B cell (primary cell): ENCODE measurements at regions not wholly inside any gene's neighbourhood (a gene's known extent, or its start where the extent isn't known, plus 50 kb on each side); places are given as distances from the start of the nearest gene placed in this dataset.
"Not testable (repeated sequence)": the region's sequence is repeated elsewhere in the genome, so short reads cannot be mapped to it uniquely, and the experiment has no call there.

ENCODE experiments used
- ATAC-seq: fragments of 200-7000 bp; cut with Tn5 transposase; one replicate; pipeline ENCODE4 v1.10.0; 2021; ENCODE audit warnings: low read depth, mild to moderate bottlenecking, moderate number of reproducible peaks, moderate library complexity
- CTCF ChIA-PET: fragments of 350-600 bp; sonication (Branson Sonifier 250); formaldehyde crosslinking; loops from one replicate; lab custom pipeline; 2021; ENCODE audit warnings: antibody characterized with exemption, inconsistent platforms; lab: Charles Lee
- POLR2A ChIA-PET: fragments of 350-600 bp; sonication (Branson Sonifier 250); formaldehyde crosslinking; loops from one replicate; lab custom pipeline; 2021; ENCODE audit warnings: antibody characterized with exemption; lab: Charles Lee
- DNase-seq: peaks from one replicate; pipeline ENCODE4 v3.0.0; 2013
- H2AFZ ChIP-seq: 2 replicates; pipeline ENCODE4 v1.6.1; 2012; ENCODE audit warnings: mild to moderate bottlenecking, low read depth, low read length; ENCODE audit not compliant: insufficient read depth, poor library complexity, severe bottlenecking
- H3K27ac ChIP-seq, 2 donors: 1 replicate in 1 of 2; 2 replicates in 1 of 2; pipeline ENCODE4 v1.5.1; 2012 to 2013; ENCODE audit warnings: low read length in 2 of 2, mild to moderate bottlenecking in 2 of 2, moderate library complexity in 1 of 2
- H3K27me3 ChIP-seq, 4 experiments: fragments of 200-600 bp in 1 of 4; sonication (generic) in 1 of 4; replicated peaks in 1 of 4; 1 replicate in 2 of 4; 2 replicates in 2 of 4; pipeline versions ENCODE4 v1.6.1 to v1.7.0; 2013 to 2016; ENCODE audit warnings: low read length in 3 of 4, mild to moderate bottlenecking in 2 of 4, mixed read lengths in 1 of 4, moderate library complexity in 1 of 4; ENCODE audit not compliant: insufficient read depth in 4 of 4, control insufficient read depth in 3 of 4; ENCODE audit errors: control extremely low read depth in 1 of 4
- H3K36me3 ChIP-seq, 2 experiments: replicated peaks in 1 of 2; 1 replicate in 1 of 2; 2 replicates in 1 of 2; pipeline versions ENCODE4 v1.6.1 to v1.7.1; 2013; ENCODE audit warnings: low read length in 1 of 2; ENCODE audit not compliant: insufficient read depth in 2 of 2, control insufficient read depth in 1 of 2; ENCODE audit errors: control extremely low read depth in 1 of 2, extremely low read depth in 1 of 2
- H3K4me1 ChIP-seq, 2 donors: fragments of 200-600 bp in 1 of 2; sonication (generic) in 1 of 2; 1 replicate in 1 of 2; 2 replicates in 1 of 2; pipeline versions ENCODE4 v1.5.1 to v1.6.1; 2013 to 2017; ENCODE audit warnings: low read length in 2 of 2; ENCODE audit not compliant: control insufficient read depth in 2 of 2, insufficient read depth in 2 of 2
- H3K4me2 ChIP-seq: replicated peaks from 2 replicates; pipeline ENCODE3; 2012; ENCODE audit warnings: mild to moderate bottlenecking, low read depth, low read length; ENCODE audit not compliant: poor library complexity, severe bottlenecking
- H3K4me3 ChIP-seq, 5 experiments: fragments of 200-600 bp in 1 of 5; sonication (generic) in 1 of 5; 1 replicate in 3 of 5; 2 replicates in 2 of 5; pipeline versions ENCODE4 v1.5.1 to v1.7.0; 2011 to 2016; ENCODE audit warnings: low read length in 4 of 5, mild to moderate bottlenecking in 4 of 5, low read depth in 2 of 5, control low read depth in 1 of 5, moderate library complexity in 1 of 5; ENCODE audit not compliant: insufficient read depth in 1 of 5; ENCODE audit errors: control extremely low read depth in 1 of 5, extremely low read depth in 1 of 5
- H3K79me2 ChIP-seq: fragments of 200-600 bp; sonication (generic); one replicate; pipeline ENCODE4 v1.6.0; 2016; ENCODE audit warnings: low read length; ENCODE audit not compliant: control insufficient read depth, insufficient read depth
- H3K9ac ChIP-seq: fragments of 200-600 bp; sonication (generic); 2 replicates; pipeline ENCODE4 v1.6.1; 2017; ENCODE audit warnings: mild to moderate bottlenecking, low read length, moderate library complexity
- H3K9me3 ChIP-seq, 3 donors: one replicate each; pipeline versions ENCODE4 v1.6.1 to v1.7.1; 2013; ENCODE audit warnings: low read length in 2 of 3; ENCODE audit not compliant: control insufficient read depth in 2 of 3, insufficient read depth in 1 of 3; ENCODE audit errors: control extremely low read depth in 1 of 3
- H4K20me1 ChIP-seq: 2 replicates; pipeline ENCODE4 v1.6.0; 2012; ENCODE audit warnings: mild to moderate bottlenecking, low read length; ENCODE audit not compliant: insufficient read depth, control insufficient read depth, poor library complexity, severe bottlenecking
- H3K27ac Mint-ChIP-seq: one replicate; pipeline ENCODE4 v1.8.0; 2021; ENCODE audit warnings: mixed read lengths
- H3K27me3 Mint-ChIP-seq: one replicate; pipeline ENCODE4 v1.8.0; 2021; ENCODE audit warnings: mixed read lengths
- H3K4me1 Mint-ChIP-seq: one replicate; pipeline ENCODE4 v1.8.0; 2021; ENCODE audit warnings: mixed read lengths
- H3K4me3 Mint-ChIP-seq: one replicate; pipeline ENCODE4 v1.8.0; 2021; ENCODE audit warnings: mixed read lengths
- H3K9me3 Mint-ChIP-seq: one replicate; pipeline ENCODE4 v1.8.0; 2022; ENCODE audit warnings: mixed read lengths; ENCODE audit not compliant: insufficient read depth
- EZH2 ChIP-seq: IDR thresholded peaks from 2 replicates; pipeline ENCODE4 v1.6.1; 2012; ENCODE audit warnings: borderline replicate concordance, low read depth, mild to moderate bottlenecking, moderate library complexity, low read length; ENCODE audit not compliant: insufficient read depth, poor library complexity, severe bottlenecking
- WGBS: methylation state at CpG from one replicate; pipeline ENCODE4 v1.1.5; 2013; ENCODE audit warnings: missing lambda C conversion rate; ENCODE audit not compliant: insufficient coverage; 5-methylcytosine and 5-hydroxymethylcytosine counted together
- intact Hi-C: fragments of 100-400 bp; cut with micrococcal nuclease; formaldehyde crosslinking; loops from one replicate; pipeline ENCODE4 v1.10.0; 2022
- TF ChIP-seq, protein P1 (sequence below): fragments of 200-600 bp; IDR thresholded peaks from one replicate; pipeline ENCODE4 v1.8.0; 2022; ENCODE audit warnings: antibody characterized with exemption, mild to moderate bottlenecking

- DNase-seq: no peak
- Mint-ChIP-seq H3K27me3 (peaks cover 5% of the 10 kb centered on the region), H3K4me1 (peaks cover 4% of the 10 kb centered on the region), H3K27ac (no peak overlapping the region), H3K4me3 (no peak overlapping the region), H3K9me3 (no peaks in the 10 kb centered on the region)
- TF ChIP-seq, protein P1, sequence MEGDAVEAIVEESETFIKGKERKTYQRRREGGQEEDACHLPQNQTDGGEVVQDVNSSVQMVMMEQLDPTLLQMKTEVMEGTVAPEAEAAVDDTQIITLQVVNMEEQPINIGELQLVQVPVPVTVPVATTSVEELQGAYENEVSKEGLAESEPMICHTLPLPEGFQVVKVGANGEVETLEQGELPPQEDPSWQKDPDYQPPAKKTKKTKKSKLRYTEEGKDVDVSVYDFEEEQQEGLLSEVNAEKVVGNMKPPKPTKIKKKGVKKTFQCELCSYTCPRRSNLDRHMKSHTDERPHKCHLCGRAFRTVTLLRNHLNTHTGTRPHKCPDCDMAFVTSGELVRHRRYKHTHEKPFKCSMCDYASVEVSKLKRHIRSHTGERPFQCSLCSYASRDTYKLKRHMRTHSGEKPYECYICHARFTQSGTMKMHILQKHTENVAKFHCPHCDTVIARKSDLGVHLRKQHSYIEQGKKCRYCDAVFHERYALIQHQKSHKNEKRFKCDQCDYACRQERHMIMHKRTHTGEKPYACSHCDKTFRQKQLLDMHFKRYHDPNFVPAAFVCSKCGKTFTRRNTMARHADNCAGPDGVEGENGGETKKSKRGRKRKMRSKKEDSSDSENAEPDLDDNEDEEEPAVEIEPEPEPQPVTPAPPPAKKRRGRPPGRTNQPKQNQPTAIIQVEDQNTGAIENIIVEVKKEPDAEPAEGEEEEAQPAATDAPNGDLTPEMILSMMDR: no peak
- no peak for TF ChIP-seq EZH2
- no peak for ATAC-seq
- Histone ChIP-seq H3K36me3 (no peaks in the 10 kb centered on the region), H2AFZ (no peak overlapping the region), H3K79me2 (no peaks in the 10 kb centered on the region), H3K27me3 (peaks cover 0 to 4% (median 0%) of the 10 kb centered on the region in 4 experiments), H3K9ac (no peak overlapping the region), H3K4me3 (no peak overlapping the region), H3K4me1 (no peaks in the 10 kb centered on the region), H3K27ac (no peak overlapping the region), H3K4me2 (no peak overlapping the region), H3K9me3 (peaks cover 0 to 11% (median 0%) of the 10 kb centered on the region in 3 donors), H4K20me1 (no peaks in the 10 kb centered on the region)
- ChIA-PET CTCF (interaction anchor here (1.2 kb wide), 1 partner anchor 10 kb away, joined by 4 read pairs; no protein-coding TSS in a partner anchor), POLR2A (no interaction called here)
- intact Hi-C loops: no loop called here
- WGBS: no CpG with 5 or more reads among the region's 1 CpG
Observed at GRCh38 chrX:45505214-45505613, 304.5 kb upstream of the DIPK2B start.

- H3K4me1 ChIP-seq, H4K20me1 ChIP-seq, H3K4me3 Mint-ChIP-seq, H3K36me3 ChIP-seq, H3K79me2 ChIP-seq, POLR2A ChIA-PET, DNase-seq, CTCF ChIA-PET, H3K27me3 Mint-ChIP-seq, H3K9ac ChIP-seq, H3K4me3 ChIP-seq, H3K4me2 ChIP-seq, H3K27ac ChIP-seq, H3K27me3 ChIP-seq, H3K27ac Mint-ChIP-seq, intact Hi-C loops, ATAC-seq, H2AFZ ChIP-seq, H3K4me1 Mint-ChIP-seq, H3K9me3 Mint-ChIP-seq: not testable (repeated sequence)
- 89% methylated on average over 9 of the region's 31 CpGs for WGBS
- H3K9me3 ChIP-seq: peaks cover 0 to 11% (median 0%) of the 10 kb centered on the region in 3 donors
Observed at GRCh38 chrX:45503787-45504362, 303.2 kb upstream of the DIPK2B start.
